PC-9 (cell line): ENCODE measurements at regions not wholly inside any gene's neighbourhood (a gene's known extent, or its start where the extent isn't known, plus 50 kb on each side); places are given as distances from the start of the nearest gene placed in this dataset.

Experiments used
- CTCF ChIP-seq: fragments of 200-600 bp; sonication (generic); conservative IDR thresholded peaks from 2 replicates; pipeline ENCODE4 v1.6.1; 2017; ENCODE audit warnings: mixed run types, antibody characterized with exemption, mild to moderate bottlenecking, moderate library complexity
- EZH2 ChIP-seq: fragments of 200-600 bp; sonication (generic); IDR thresholded peaks from 2 replicates; pipeline ENCODE4 v1.8.0; 2017; ENCODE audit warnings: antibody characterized with exemption, low read depth

- TF ChIP-seq CTCF (no peak), EZH2 (no peak)
Observed at GRCh38 chr5:89011778-89012711, 129.1 kb upstream of the MEF2C start.
